NCI-H748 (cell line): ENCODE measurements at regions not wholly inside any gene's neighbourhood (a gene's known extent, or its start where the extent isn't known, plus 50 kb on each side); places are given as distances from the start of the nearest gene placed in this dataset.
"Not testable (repeated sequence)": the region's sequence is repeated elsewhere in the genome, so short reads cannot be mapped to it uniquely, and the experiment has no call there.

ENCODE experiments used
- DNase-seq: peaks from one replicate; lab custom pipeline; 2025; ENCODE audit not compliant: unreplicated experiment; lab: John Stamatoyannopoulos, UW

DNA sequence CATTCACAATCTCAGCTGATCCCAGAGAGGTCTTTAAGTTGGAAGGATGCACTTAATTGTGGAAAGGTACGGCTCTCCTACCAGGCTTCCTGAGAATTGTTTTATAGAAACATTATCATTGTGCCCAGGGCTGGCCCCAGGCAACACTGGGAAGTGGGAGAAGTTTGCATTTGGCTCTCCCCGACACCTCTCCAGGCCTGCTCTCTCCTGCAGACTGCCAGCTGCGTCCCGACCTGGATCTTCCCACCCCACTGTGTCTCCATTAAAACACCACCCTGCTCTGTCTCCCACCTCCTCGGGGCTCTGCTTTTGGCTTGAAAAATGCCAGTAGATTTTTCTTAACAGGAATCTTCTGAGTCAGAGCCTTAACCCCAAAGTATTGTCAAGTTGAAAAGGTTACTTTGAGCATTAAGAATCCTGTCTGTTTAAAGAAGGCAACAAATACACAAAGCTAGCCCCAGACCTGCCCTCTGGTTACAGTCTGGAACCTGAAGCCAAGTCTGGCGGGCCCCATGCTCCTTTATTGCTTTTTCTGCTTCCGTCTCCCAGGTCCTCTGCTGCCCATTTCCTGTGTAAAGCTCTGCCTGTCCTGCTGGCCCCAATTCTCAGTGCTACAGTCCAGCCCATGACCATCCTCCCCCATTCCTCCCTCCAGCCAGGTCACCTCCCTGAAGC lies 530.2 kb downstream of the SOX6 start:
- DNase-seq = no peak

DNA sequence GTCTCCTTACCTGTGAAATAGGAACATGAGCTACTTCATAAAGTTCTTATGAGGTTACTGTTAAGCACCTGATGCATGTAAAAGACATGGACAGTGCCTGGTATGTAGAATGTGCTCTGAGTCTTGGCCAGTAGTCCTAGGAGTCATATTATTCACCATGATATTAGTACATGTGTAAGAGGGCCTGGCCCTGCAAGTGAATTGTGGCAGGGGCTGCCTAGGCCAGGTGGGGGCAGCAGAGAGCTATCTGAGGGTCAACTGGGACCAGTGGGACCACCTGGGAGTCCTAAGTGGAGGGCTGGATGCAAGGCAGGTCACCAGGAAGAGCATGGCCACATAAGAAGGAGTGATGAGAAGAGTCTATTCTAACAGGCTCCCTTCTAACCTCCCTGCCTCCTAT lies 529.5 kb downstream of the SOX6 start:
- DNase-seq = peak; percentile 82

DNA sequence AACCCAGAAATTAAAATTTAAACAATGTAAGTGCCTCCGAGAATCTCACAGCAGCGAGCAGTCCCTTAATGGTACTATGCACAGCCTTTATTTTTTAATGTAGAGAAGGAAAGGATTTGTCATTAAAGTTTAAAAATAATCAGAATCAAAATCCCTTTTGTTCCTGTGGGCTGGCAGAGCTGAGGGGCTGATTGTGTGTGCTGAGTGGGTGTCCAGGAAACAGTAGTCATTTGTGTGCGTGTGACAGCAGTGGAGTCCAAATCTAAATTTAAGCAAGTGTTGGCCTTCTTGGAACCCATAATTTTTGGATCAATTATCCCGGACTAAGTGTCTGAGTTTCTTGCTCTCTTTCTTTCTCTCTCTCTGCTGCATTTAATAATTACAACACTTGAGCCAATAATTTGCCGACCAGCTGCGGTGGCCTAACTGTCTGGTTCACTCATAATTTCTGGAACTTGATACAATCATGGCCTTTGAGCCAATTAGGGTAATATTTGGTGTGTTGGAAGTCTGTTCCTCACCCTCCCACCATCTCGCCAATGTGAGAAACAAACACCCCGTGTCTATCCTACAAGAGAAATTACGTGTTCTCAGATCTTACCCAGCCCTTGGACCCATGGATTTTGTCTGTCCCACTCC lies 528.0 kb downstream of the SOX6 start:
- no peak for DNase-seq

DNA sequence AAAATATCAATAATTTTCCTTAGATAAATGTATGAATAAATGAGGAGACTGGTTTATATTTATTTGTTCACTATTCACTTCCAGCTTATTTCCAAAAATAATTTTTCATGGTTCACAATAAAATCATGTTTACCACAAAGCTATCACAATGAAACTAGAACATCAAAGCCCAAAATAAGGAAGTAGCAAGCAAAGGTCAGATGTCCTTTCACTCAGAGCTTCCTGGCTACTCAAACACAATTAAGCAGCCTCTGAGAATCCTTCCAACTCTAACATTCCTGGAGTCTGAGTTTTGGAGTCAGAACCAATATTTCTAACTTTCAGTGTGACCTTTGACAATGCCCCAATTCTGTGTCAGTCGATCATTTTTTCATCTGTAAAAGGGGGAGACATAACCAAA lies 527.0 kb downstream of the SOX6 start:
- no peak for DNase-seq

DNA sequence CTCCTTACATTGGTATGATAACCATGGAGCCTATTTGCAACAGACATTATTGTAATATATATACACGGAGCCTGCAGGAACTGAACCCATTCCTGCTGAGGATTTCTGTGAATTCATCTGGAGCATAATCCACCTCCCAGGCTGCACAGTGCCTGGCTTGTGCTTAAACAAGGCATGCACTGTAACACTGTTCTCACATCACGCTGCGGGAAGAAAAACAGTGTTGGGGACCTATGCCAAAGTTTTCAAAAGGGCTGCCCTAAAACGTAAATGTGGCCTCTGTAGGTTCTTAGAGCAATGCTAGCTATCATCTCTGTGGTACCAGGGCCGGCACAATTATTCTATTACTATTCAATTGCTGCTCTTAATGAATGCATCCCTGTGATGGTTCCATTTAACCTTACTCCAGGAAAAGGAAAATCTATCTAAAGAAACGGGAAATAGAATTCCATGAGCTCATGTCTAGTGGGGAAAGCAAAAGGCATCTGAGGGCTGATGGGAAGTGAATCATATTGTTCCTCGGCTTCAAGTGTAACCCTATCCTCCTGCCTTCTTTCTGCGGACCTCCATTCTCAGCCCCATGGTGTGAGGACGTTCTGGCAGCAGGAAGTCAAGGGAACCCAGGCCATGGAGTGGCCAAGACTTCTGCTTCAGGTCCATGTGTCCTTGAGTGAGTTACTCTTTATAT lies 525.5 kb downstream of the SOX6 start:
- DNase-seq = no peak

DNA sequence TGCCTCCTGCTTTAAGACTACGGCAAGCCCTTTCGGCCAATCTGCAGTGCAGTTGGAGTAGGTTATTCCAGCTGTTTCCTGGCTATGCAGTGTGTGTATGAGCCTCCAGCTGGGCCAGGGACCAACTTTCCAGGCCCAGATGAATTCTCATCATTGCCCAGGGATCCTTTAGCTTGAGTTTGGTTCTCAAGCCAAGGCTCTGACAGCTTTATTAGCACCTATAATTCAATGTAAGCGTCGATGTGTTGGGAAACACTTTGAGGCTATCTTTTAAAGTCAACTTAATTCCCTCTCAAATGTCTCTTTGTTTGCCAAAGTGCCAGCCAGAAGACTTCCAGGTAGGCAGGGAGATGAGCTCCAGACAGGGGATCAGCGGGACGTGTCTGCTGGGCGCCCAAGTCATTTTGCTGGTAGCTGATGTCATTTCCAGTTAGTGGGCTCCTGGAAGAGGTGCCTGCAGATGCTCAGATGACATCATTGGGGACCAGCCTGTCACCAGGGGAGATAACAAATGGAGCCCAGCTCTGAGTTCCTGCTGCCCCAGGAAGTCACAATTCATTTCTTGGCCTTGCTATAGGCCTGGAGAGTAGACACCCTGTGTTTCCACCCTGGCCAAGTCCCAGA lies 520.4 kb downstream of the SOX6 start:
- DNase-seq = no peak

DNA sequence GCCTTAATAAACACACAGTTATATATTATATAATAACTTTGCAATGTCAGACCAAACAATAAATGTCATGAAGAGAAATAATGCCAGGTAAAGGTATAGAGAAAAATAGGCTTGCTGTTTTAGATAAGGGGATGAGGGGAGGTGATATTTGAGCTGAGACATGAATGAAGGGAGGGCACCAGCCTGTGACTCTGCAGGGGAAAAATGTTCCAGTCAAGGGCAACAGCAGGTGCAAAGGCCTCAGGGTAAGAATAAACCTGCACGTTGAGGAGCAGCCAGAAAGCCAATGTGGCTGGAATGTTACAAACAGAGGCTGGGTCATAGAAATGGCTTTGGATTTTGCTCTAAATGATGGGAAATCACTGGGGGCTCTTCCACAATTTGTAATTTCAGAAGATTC lies 519.6 kb downstream of the SOX6 start:
- no peak for DNase-seq

DNA sequence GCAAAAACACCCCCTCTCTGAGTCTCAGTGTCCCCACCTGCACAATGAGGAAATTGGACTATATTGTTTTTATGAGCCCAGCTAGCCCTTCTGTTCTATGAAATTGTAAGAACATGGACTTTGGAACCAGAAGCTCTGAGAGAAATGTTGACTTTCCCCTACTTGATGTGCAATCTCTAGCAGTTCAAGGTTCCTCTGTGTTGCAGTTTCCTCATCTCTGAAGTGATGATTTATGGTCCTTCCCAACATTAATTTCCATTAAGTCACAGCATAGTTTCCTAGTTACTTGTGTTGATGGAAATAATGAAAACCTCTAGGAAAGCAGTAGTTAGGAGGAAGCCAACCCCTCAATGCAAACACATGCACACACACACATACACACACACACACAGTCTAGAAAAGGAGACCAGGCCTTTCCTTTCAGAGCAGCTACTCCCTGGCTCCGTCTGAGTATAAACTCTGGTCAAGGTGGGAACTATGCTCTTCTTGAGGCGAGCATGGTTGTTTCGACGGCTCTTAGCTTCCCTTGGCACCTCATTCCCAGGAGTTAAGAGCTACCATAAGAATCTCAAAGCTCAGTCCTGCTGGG lies 518.4 kb downstream of the SOX6 start:
- no peak for DNase-seq

DNA sequence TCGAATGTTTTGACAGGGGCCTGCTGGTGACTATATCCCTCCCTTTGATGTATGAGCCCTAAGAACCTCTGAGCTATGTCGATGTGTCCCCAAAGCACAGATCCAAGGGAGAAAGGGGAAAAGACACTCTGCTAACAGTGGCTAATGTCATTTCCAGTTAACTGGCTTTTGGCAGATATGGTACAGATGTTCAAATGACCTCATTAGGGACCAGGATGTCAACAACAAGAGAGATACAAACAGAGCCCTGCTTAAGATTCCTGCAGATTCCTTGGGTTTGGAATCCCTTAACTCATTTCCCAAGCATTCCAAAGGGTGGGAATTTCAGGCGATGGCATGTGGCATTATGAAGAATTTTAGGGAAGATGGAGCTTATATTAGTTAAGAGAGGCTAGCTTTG lies 517.3 kb downstream of the SOX6 start:
- DNase-seq = no peak

DNA sequence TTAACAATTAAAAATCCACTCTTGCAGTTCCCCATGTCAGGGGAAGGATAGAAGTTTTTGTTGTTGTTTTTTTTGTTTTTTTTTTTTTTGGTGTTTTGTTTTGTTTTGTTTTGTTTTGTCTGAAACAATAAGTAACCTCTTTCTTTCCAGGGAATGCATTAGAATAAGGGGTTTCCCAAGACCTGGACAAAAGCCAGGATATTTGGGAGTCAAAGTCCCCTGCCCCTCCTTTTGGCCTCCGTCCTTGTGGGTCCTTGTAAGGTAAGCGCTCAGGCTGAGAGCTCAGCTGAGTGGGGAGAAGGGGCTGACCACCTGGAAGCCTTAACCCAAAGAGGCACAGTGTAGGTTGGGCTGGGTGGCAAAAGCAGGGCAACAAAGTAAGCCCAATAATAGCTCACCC lies 515.4 kb downstream of the SOX6 start:
- DNase-seq = no peak

DNA sequence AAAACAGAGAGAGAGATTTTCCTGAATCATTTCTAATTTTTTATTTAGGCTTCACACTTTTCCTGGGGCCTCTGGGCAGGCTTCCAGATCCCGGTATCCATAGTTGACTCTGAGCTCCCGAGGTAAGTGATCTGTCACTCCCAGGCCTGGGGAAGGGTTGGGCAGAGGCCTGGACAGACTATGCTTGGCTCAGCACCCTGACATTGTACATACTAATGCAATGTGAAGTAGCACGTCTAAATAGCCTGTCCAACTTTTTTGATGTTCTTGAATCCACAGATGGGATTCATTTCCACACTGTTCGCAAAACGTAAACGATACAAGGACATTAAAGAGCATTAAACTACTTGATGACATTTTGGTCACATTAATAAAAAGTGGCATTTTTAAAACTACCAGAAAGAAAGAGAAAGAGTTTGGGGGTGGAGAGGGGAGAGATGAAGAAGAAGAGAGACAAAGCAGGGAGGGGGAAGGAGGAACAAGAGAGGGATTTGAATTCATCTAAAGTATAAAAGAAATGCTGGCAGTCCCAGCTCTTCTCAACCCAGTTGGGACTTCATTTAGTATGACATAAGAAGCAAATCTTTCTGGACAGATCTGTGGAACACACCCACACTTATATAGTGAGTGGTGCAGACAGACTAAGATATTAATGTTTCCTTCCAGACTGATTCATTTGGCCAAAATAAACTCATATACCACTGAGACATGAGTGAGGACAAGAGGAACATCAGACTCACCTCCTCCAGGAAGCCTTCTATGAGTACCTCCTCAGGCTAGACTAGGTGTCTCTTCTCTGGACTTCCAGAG lies 514.2 kb downstream of the SOX6 start:
- DNase-seq = no peak

DNA sequence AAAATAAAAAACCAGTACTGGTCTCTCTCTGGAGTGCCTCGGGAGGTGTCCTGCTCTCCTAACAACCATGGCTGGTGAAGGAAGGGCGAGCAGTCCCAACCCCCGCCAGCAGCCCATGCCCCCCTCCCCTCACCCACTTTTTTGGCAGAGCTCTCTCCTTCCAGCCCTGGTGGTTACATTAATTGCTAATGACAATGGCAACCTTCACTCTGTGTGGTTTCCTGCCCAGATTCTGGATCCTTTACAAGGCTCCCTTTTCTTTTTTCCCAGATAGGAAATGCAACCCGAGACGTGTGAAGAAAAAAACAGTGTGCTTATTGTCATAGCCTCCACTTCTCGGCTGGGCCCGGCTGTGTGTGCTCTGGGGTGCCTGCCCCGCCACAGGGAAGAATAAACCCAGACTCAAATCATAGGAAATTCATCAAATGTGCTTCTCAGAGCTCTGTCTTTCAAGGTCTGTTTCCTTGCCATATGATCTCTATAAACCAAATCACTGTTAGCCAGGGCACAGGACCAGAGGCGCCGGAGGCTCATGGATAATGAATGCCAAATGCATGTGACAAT lies 513.0 kb downstream of the SOX6 start:
- peak; percentile 71 for DNase-seq

DNA sequence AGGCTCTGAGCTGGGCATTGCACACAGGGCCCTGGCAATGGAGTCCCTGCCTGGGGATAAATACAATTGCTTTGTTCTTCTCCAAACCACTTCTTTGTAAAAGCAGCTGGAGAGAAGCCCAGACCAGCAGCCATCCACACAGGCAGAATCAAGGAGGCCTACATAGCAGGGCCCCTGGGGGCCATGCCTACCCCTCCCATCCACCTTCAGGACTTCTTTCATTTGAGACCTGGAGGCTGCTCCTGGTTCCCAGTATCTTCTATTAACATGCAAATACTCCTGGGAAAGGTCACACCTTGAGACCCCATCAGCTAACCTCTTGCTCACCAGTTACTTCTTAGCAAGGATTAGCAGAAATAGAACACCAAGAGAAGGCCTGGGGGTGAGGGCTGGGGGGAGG lies 511.1 kb downstream of the SOX6 start:
- peak; percentile 15 for DNase-seq

DNA sequence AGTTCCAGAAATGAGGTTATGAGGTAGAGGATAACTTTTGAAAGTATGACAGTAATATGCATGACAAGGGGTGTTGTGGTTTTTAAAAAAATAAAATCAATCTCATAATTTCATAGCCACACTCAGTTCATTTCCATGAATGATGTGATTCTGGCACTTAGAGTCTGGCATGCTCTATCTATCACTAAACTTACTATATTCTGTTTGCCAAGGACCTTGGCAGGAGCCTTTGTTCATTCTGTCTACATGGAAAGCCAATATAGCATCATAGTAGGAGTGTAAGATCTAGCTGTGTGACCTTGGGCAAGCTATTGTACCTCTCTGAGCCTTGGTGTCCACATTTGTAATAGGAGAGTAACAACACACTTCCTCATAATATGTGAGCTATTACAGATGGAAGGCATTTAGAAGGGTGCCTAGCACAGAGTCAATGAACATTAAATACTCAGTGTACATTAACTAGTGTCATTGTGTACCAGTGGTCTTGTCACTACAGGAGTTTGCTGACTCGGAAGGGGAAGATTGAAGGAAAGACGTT lies 507.6 kb downstream of the SOX6 start:
- DNase-seq = no peak

DNA sequence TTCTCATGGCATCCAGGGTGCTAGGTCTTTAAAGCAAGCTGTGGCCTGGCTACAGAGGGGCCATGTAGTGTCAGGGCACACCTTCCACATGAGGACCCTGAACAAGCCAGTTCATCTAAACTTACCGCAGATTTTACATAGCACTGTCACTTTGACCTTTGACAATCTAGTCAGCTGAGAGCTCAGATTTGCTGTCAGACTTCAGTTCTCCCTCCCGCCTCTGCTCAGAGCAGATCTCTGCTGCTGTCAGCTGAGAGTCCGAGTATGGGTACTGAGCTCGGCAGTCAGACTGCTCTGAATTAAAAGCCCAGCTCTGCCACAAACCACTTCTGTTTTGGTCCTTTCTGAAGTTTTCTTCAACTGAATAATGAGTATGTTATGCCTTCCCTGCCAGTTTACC lies 507.1 kb downstream of the SOX6 start:
- no peak for DNase-seq

DNA sequence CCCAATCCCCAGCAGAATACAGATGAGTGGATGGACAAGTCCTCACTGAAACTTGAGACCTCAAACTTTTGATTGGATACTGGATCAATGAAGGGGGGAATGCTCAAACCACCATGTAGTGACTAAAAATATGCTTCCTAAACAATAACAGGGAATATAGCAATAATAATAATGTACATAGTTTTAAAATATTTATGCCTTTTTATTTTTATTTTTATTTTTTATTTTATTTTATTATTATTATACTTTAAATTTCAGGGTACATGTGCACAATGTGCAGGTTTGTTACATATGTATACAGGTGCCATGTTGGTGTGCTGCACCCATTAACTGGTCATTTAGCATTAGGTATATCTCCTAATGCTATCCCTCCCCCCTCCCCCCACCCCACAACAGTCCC lies 506.0 kb downstream of the SOX6 start:
- DNase-seq = not testable (repeated sequence)

DNA sequence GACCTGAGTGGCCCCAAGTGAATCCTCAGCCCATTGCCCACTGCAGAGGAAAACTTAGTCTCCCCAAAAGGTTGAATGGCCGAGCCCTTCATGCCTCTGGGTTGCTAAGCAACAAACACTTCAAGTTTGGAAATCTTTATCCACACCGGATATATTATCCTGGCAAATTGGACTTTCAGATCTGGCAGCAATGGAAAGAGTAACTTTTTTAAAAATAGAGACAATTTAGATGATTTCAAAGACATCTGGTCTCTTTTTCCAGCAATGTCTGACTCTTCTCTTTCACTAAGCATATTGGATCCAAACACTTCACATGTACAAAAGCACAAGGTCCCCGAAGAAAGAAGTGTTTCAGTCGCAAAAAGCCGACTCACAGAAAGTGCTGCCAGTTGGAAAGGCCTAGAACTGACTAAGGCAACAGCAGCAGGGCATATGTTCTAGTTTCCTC lies 505.3 kb downstream of the SOX6 start:
- no peak for DNase-seq

DNA sequence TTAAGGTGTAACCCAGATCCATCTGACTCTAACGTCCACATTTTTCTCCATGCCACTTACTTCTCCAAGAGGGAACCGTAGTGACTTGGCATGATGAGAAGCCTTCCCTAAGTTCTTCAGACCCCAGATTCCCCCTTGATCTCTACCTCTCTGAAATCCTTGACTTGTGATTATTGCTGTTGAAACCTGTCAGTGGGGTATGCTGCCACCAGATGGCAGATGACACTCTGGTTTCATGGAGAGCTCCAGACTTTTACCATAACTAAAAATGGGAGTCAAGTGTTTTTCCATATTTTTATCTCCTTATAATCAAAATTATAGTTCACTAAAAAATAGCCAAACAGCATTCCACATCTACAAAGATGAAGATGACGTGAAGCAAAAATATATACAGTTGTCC lies 504.2 kb downstream of the SOX6 start:
- DNase-seq = peak; percentile 50

DNA sequence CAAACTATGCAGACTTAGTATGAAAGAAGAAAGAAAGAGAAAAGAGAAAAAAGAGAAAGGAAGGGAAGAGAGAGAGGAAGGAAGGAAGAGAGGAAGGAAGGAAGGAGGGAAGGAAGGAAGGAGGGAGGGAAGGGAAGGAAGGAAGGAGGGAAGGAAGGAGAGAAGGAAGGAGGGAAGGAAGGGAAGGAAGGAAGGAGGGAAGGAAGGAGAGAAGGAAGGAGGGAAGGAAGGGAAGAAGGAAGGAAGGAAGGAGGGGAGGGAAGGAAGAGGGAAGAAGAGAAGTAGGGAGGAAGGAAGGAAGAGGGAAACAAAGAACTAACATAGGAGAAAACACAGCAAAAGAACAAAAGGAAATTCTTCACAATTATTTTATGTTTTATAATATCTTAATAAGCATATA lies 502.1 kb downstream of the SOX6 start:
- no peak for DNase-seq

DNA sequence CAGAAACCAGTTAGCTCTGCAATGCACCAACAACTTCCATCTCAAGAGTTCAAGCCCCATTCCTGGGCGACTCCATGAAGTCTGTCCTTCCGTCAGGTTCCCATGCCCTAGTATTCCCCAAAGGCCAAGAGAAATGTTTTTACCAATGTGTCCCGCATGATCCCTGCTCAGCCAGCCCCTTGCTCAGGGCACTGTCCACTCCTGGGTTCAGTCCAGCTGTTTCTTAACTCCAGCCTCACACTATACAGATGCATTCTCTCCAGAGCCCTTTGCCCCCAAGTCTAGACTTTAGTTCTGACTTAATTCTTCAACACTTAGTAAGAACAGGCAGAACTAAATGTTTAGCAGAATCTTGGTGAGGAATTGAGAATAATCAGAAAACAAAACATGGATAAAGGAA lies 497.5 kb downstream of the SOX6 start:
- DNase-seq = no peak
